ENCODE measurements at regions not wholly inside any gene's neighbourhood (a gene's known extent, or its start where the extent isn't known, plus 50 kb on each side); places are given as distances from the start of the nearest gene placed in this dataset.
"Not testable (repeated sequence)": the region's sequence is repeated elsewhere in the genome, so short reads cannot be mapped to it uniquely, and the experiment has no call there.

- DNase-seq, result no peak
Measured at GRCh38 chr2:12533337-12534005, 183.3 kb upstream of the TRIB2 start.

GRCh38 chr2:12534646-12535263, 182.0 kb upstream of the TRIB2 start:
- DNase-seq, result no peak

GRCh38 chr2:12536976-12537375, 179.8 kb upstream of the TRIB2 start:
- no peak for DNase-seq

GRCh38 chr2:12538138-12538694, 178.5 kb upstream of the TRIB2 start:
- DNase-seq, result no peak

GRCh38 chr2:12539336-12539735, 177.4 kb upstream of the TRIB2 start:
- DNase-seq, result no peak

GRCh38 chr2:12539776-12540562, 176.8 kb upstream of the TRIB2 start:
- DNase-seq, result no peak

GRCh38 chr2:12543076-12543977, 173.4 kb upstream of the TRIB2 start:
- no peak for DNase-seq

GRCh38 chr2:12543978-12544558, 172.7 kb upstream of the TRIB2 start:
- DNase-seq, result no peak

GRCh38 chr2:12547566-12548170, 169.1 kb upstream of the TRIB2 start:
- DNase-seq, result no peak

- DNase-seq, result no peak
Measured at GRCh38 chr2:12548906-12549305, 167.8 kb upstream of the TRIB2 start.

- no peak for DNase-seq
Measured at GRCh38 chr2:12549641-12550040, 167.1 kb upstream of the TRIB2 start.

GRCh38 chr2:12552092-12552491, 164.6 kb upstream of the TRIB2 start:
- DNase-seq, result no peak

- DNase-seq, result no peak
Measured at GRCh38 chr2:12554224-12555011, 162.3 kb upstream of the TRIB2 start.

GRCh38 chr2:12555012-12555645, 161.6 kb upstream of the TRIB2 start:
- no peak for DNase-seq

GRCh38 chr2:12556762-12557161, 160.0 kb upstream of the TRIB2 start:
- no peak for DNase-seq

- no peak for DNase-seq
Measured at GRCh38 chr2:12557688-12558087, 159.0 kb upstream of the TRIB2 start.

- no peak for DNase-seq
Measured at GRCh38 chr2:12558519-12558918, 158.2 kb upstream of the TRIB2 start.

- DNase-seq, result no peak
Measured at GRCh38 chr2:12560618-12561017, 156.1 kb upstream of the TRIB2 start.

- no peak for DNase-seq
Measured at GRCh38 chr2:12567411-12567810, 149.3 kb upstream of the TRIB2 start.

- DNase-seq, result not testable (repeated sequence)
Measured at GRCh38 chr2:12569510-12569909, 147.2 kb upstream of the TRIB2 start.

Measured in CD4-positive, alpha-beta T cell treated with Interleukin-15 for 1 hour (primary cell).